Thyroid gland (tissue), 4 donors: ENCODE measurements at regions not wholly inside any gene's neighbourhood (a gene's known extent, or its start where the extent isn't known, plus 50 kb on each side); places are given as distances from the start of the nearest gene placed in this dataset.

Experiments used
- CTCF ChIP-seq, 6 experiments: fragments of 200-600 bp in 3 of 6; fragments of 450-650 bp in 3 of 6; sonication (generic) in 3 of 6; IDR thresholded peaks; one replicate each; pipeline ENCODE4 v1.5.1; 2016 to 2019; ENCODE audit warnings: antibody characterized with exemption in 6 of 6, mild to moderate bottlenecking in 2 of 6, inconsistent platforms in 1 of 6, moderate library complexity in 1 of 6
- POLR2A ChIP-seq, 2 donors: fragments of 450-650 bp; IDR thresholded peaks; one replicate each; pipeline ENCODE4 v1.6.1; 2017; ENCODE audit warnings: antibody characterized with exemption in 2 of 2, mild to moderate bottlenecking in 2 of 2, moderate library complexity in 1 of 2

DNA sequence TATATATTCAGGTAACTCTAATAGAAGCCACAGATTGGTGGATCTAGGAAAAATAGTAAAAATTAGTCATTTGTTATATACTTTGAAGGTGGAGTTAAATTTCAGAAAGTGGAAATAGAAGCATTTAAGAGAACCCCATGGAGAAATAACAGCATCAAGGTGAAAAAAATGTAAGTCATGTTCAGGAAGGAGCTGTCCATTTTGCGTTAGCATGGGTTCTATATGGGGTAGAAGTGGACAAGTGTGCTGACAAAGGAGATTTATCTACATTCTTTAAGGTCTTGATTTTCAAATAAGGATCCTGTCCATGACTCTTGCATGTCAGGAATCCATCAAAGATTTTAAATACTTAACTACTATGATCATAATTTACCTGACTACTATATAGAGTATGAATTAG is 50.2 kb upstream of the ROBO1 start:
- TF ChIP-seq POLR2A (IDR thresholded peaks at IDR 0.05) (no peak), CTCF (IDR thresholded peaks at IDR 0.05) (no peak)
